Activated CD8-positive, alpha-beta T cell treated with anti-CD3 and anti-CD28 coated beads for 36 hours (primary cell): ENCODE measurements at regions not wholly inside any gene's neighbourhood (a gene's known extent, or its start where the extent isn't known, plus 50 kb on each side); places are given as distances from the start of the nearest gene placed in this dataset.

ENCODE experiments used
- ATAC-seq: fragments of 200-7000 bp; cut with Tn5 transposase; one replicate; pipeline ENCODE4 v1.10.0; 2021; ENCODE audit warnings: mild to moderate bottlenecking, moderate library complexity
- CTCF ChIA-PET: fragments of 350-600 bp; sonication (Branson Sonifier 250); formaldehyde crosslinking; loops from one replicate; lab custom pipeline; 2021; ENCODE audit warnings: antibody characterized with exemption; lab: Charles Lee
- POLR2A ChIA-PET: fragments of 350-600 bp; sonication (Branson Sonifier 250); formaldehyde crosslinking; loops from one replicate; lab custom pipeline; 2021; ENCODE audit warnings: antibody characterized with exemption; lab: Charles Lee
- DNase-seq: peaks from one replicate; pipeline ENCODE4 v3.0.0-alpha.2; 2020
- H3K27ac Mint-ChIP-seq: one replicate; pipeline ENCODE4 v1.8.0; 2021; ENCODE audit warnings: mild to moderate bottlenecking, mixed read lengths
- H3K27me3 Mint-ChIP-seq: one replicate; pipeline ENCODE4 v1.8.0; 2021; ENCODE audit warnings: mixed read lengths
- H3K36me3 Mint-ChIP-seq: one replicate; pipeline ENCODE4 v1.8.0; 2021; ENCODE audit warnings: low read depth, mixed read lengths
- H3K4me1 Mint-ChIP-seq: one replicate; pipeline ENCODE4 v1.8.0; 2021; ENCODE audit warnings: low read depth, mixed read lengths
- H3K4me3 Mint-ChIP-seq: one replicate; pipeline ENCODE4 v1.8.0; 2021; ENCODE audit warnings: mild to moderate bottlenecking, moderate library complexity, mixed read lengths
- H3K9me3 Mint-ChIP-seq: one replicate; pipeline ENCODE4 v1.8.0; 2021; ENCODE audit warnings: mixed read lengths
- intact Hi-C: fragments of 100-400 bp; cut with micrococcal nuclease; formaldehyde crosslinking; loops from one replicate; pipeline ENCODE4 v1.10.0; 2022
- TF ChIP-seq, protein P1 (sequence below): fragments of 200-600 bp; IDR thresholded peaks from one replicate; pipeline ENCODE4 v1.8.0; 2022; ENCODE audit warnings: antibody characterized with exemption, mild to moderate bottlenecking

DNA sequence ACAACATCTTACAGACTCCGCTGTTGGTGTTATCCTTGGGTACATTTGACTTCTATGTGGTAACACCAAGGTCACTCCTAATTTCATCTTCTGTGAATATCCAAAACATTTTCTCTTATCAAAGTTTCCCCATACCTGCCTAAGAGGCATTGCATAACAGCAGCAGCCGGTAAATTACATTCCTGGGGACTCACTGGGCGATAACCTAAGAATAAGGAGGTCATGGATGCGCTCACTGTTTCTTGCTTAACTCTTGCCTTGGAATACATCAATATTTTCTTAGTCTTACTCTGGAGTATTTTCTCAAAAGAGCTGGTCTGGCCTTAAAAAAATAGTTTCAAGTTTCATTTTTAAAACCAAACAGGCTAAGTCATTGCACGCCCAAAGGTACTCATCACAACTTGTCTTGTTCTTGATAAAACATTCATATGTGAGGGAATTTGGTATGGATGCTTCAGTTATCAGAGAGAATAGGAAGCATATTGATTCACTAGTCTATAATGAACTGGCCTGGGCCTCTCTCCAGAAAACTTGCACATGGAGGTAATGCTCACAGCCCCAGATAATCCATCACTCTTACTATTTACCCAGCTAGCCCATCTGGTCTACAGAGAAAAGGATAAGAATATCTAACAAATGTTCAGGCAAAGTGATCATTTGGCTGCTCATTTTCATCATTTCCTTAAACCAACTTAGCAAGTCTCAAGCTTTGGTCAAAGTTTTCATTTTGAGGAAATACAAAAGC is 235.0 kb upstream of the ERCC4 start:
- Mint-ChIP-seq H3K9me3 (peaks cover 3% of the 10 kb centered on the region), H3K36me3 (no peaks in the 10 kb centered on the region), H3K27ac (no peak overlapping the region), H3K4me3 (no peak overlapping the region), H3K27me3 (no peaks in the 10 kb centered on the region), H3K4me1 (no peaks in the 10 kb centered on the region)
- no peak for DNase-seq
- CTCF ChIA-PET = no interaction called here
- TF ChIP-seq, protein P1, sequence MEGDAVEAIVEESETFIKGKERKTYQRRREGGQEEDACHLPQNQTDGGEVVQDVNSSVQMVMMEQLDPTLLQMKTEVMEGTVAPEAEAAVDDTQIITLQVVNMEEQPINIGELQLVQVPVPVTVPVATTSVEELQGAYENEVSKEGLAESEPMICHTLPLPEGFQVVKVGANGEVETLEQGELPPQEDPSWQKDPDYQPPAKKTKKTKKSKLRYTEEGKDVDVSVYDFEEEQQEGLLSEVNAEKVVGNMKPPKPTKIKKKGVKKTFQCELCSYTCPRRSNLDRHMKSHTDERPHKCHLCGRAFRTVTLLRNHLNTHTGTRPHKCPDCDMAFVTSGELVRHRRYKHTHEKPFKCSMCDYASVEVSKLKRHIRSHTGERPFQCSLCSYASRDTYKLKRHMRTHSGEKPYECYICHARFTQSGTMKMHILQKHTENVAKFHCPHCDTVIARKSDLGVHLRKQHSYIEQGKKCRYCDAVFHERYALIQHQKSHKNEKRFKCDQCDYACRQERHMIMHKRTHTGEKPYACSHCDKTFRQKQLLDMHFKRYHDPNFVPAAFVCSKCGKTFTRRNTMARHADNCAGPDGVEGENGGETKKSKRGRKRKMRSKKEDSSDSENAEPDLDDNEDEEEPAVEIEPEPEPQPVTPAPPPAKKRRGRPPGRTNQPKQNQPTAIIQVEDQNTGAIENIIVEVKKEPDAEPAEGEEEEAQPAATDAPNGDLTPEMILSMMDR = no peak
- no peak for ATAC-seq
- intact Hi-C loops = no loop called here
- POLR2A ChIA-PET = no interaction called here

DNA sequence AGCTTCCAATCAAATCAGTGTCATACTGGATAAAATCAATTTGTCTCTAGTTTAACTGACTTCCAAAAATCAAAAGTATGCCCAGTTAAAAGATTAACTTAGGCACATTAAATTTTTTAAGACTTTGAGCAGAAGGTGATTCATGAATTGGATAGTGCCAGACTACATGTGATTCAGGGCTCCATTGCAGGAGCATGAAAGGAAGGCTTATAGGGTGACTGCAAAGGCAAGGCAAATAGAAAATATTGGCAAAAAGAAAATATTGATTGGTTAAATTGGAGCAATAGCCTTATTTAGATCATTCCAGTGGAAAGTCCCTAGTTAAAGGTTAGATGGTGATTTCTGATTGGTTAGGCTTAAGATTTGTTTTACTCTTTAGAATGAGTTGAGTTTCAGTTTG is 223.9 kb upstream of the ERCC4 start:
- no peak overlapping the region for H3K27ac Mint-ChIP-seq

DNA sequence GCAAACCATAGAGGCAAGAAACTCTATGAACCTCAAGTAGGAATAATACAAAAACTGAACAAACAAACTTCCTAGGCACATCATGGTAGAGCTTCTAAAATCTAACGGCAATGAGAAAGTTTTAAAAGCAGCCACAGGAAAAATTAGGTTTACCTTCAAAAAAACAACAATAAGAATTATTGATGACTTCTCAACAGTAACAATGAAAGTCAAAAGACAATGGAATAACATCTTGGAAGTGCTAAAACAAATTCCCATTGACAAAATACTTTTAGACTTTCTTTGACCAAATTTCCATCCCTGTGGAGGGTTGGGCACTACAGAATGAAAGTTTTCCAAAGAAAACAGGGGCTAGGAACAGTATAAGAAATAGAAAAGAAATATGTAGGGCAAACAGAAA is 222.9 kb upstream of the ERCC4 start:
- H3K36me3 Mint-ChIP-seq = no peaks in the 10 kb centered on the region
- intact Hi-C loops = no loop called here
- peaks cover 33% of the 10 kb centered on the region for H3K9me3 Mint-ChIP-seq
- no peaks in the 10 kb centered on the region for H3K4me1 Mint-ChIP-seq
- H3K4me3 Mint-ChIP-seq = no peak overlapping the region
- TF ChIP-seq, protein P1 = no peak
- DNase-seq = no peak
- no peak overlapping the region for H3K27ac Mint-ChIP-seq
- ATAC-seq = no peak
- no peaks in the 10 kb centered on the region for H3K27me3 Mint-ChIP-seq
- ChIA-PET POLR2A (no interaction called here), CTCF (no interaction called here)

More for the DNA sequence above, 223.9 kb upstream of the ERCC4 start:
- intact Hi-C loops = no loop called here
- H3K4me1 Mint-ChIP-seq = no peaks in the 10 kb centered on the region
- ChIA-PET POLR2A (no interaction called here), CTCF (no interaction called here)
- TF ChIP-seq, protein P1 = no peak
- ATAC-seq (no peak), DNase-seq (no peak)
- H3K4me3 Mint-ChIP-seq = no peak overlapping the region
- no peaks in the 10 kb centered on the region for H3K36me3 Mint-ChIP-seq
- peaks cover 1% of the 10 kb centered on the region for H3K27me3 Mint-ChIP-seq
- H3K9me3 Mint-ChIP-seq = peaks cover 32% of the 10 kb centered on the region

DNA sequence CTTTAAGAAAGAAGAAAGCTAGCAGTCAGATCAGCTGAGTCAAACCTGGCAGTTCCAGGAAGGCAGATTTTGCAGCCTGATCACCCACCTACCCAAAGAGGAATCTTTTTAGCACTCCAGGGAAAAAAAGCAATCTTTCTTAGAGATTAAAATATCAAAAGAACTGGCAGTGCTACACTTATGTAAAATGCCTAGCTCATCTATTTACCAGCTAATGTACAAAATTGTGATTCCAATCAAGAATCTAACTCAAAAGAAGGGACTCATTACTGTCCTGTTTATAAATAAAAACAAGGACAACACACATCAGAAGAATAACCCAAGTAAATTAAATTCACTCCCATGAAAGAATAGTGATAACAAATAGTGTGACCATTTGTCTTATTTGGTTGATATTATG is 222.4 kb upstream of the ERCC4 start:
- TF ChIP-seq, protein P1 = no peak
- CTCF ChIA-PET = no interaction called here

DNA sequence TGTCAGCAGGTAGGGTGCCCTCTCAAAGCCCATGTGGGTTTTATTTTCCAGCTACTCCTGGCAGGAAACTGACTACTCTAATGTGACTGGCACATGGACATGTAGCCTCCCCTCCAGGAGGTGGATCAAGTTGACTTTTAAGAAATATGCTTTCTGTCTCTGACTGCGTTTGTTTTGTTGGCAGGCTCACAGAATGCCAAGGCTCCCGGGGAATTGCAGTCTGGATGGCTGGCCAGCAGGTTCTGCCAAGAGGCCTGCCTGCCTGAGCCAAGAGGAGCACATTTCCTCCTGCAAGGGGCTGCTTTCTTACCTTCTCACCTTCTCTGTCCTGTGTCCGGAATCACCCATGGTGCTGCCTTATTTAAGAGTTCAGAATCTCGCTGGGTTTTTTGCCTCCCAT is 217.3 kb upstream of the ERCC4 start:
- Mint-ChIP-seq H3K36me3 (no peaks in the 10 kb centered on the region), H3K27ac (no peak overlapping the region), H3K27me3 (no peaks in the 10 kb centered on the region), H3K9me3 (peaks cover 15% of the 10 kb centered on the region), H3K4me1 (no peaks in the 10 kb centered on the region), H3K4me3 (no peak overlapping the region)
- ChIA-PET CTCF (no interaction called here), POLR2A (interaction anchor here (0.5 kb wide), 1 partner anchor 166 kb away, joined by 4 read pairs; no protein-coding TSS in a partner anchor)
- TF ChIP-seq, protein P1 = no peak
- intact Hi-C loops = no loop called here
- ATAC-seq (no peak), DNase-seq (no peak)

More for the DNA sequence above, 222.4 kb upstream of the ERCC4 start:
- ATAC-seq (no peak), DNase-seq (no peak)
- no peaks in the 10 kb centered on the region for H3K4me1 Mint-ChIP-seq
- no peak overlapping the region for H3K27ac Mint-ChIP-seq
- peaks cover 28% of the 10 kb centered on the region for H3K9me3 Mint-ChIP-seq
- H3K27me3 Mint-ChIP-seq = no peaks in the 10 kb centered on the region
- H3K4me3 Mint-ChIP-seq = no peak overlapping the region
- intact Hi-C loops = no loop called here
- POLR2A ChIA-PET = no interaction called here
- H3K36me3 Mint-ChIP-seq = no peaks in the 10 kb centered on the region
